Uterus (tissue), 3 donors: ENCODE measurements at regions not wholly inside any gene's neighbourhood (a gene's known extent, or its start where the extent isn't known, plus 50 kb on each side); places are given as distances from the start of the nearest gene placed in this dataset.
"Not testable (repeated sequence)": the region's sequence is repeated elsewhere in the genome, so short reads cannot be mapped to it uniquely, and the experiment has no call there.

Source experiments
- DNase-seq, 2 donors: peaks; one replicate each; pipeline ENCODE4 v3.0.0-alpha.2; 2019 to 2020
- H3K27ac ChIP-seq, 2 donors: fragments of 200-600 bp; sonication (generic); 1 replicate in 1 of 2; 2 replicates in 1 of 2; pipeline ENCODE4 v1.5.1; 2016 to 2018
- H3K27me3 ChIP-seq, 2 donors: fragments of 200-600 bp; sonication (generic); one replicate each; pipeline ENCODE4 v1.5.1; 2018 to 2019; ENCODE audit warnings: control low read depth in 1 of 2
- H3K36me3 ChIP-seq, 2 donors: fragments of 200-600 bp; sonication (generic); one replicate each; pipeline ENCODE4 v1.5.1; 2019; ENCODE audit warnings: control low read depth in 1 of 2
- H3K4me1 ChIP-seq, 2 donors: fragments of 200-600 bp; sonication (generic); one replicate each; pipeline ENCODE4 v1.5.1; 2018 to 2019; ENCODE audit warnings: control low read depth in 1 of 2
- H3K4me3 ChIP-seq, 2 donors: fragments of 200-600 bp; sonication (generic); 1 replicate in 1 of 2; 2 replicates in 1 of 2; pipeline ENCODE4 v1.5.1; 2018 to 2019; ENCODE audit warnings: mild to moderate bottlenecking in 1 of 2
- H3K9me3 ChIP-seq, 2 donors: fragments of 200-600 bp; sonication (generic); one replicate each; pipeline ENCODE4 v1.5.1; 2019; ENCODE audit warnings: control low read depth in 1 of 2
- POLR2A ChIP-seq, 2 donors: fragments of 450-650 bp; IDR thresholded peaks; one replicate each; pipeline ENCODE4 v1.6.1; 2016; ENCODE audit warnings: antibody characterized with exemption in 2 of 2, mild to moderate bottlenecking in 1 of 2, moderate library complexity in 1 of 2
- intact Hi-C: fragments of 100-400 bp; cut with DNase I; formaldehyde crosslinking; loops from one replicate; pipeline ENCODE4 v1.15.1; 2023; ENCODE audit warnings: low total_unique reads
- TF ChIP-seq, protein P1 (sequence below), 4 experiments: fragments of 200-600 bp in 2 of 4; fragments of 450-650 bp in 2 of 4; sonication (generic) in 2 of 4; IDR thresholded peaks; one replicate each; pipeline ENCODE4 v1.5.1; 2016 to 2019; ENCODE audit warnings: antibody characterized with exemption in 4 of 4, mild to moderate bottlenecking in 2 of 4, moderate library complexity in 1 of 4
- donor health status: DM: yes; HTN: yes; CAD: no.

DNA sequence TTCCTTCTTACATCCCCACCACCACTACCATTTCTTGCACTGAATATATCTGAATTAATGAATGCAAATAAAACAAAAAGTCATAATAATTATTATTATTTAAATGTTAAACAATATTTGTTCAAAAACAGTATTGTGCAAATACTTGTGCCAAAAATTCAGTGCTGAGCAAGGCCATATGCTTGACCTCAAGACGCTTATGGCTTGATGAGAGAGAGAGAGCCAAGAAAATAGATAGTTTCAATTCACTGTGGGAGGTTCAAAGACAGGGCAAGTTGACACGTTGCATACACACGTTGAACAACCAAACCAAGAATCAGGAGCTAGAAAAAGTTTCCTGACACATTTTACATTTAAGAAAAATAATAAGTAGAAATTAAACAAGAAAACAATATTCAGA, 1421.7 kb downstream of the KCNT2 start:
- no peak for DNase-seq
- no peaks in the 10 kb centered on the region for H3K36me3 ChIP-seq
- no peak overlapping the region for H3K27ac ChIP-seq
- H3K4me1 ChIP-seq: no peaks in the 10 kb centered on the region
- no peaks in the 10 kb centered on the region for H3K9me3 ChIP-seq
- no peak overlapping the region for H3K4me3 ChIP-seq
- no peaks in the 10 kb centered on the region for H3K27me3 ChIP-seq
- TF ChIP-seq, protein P1, sequence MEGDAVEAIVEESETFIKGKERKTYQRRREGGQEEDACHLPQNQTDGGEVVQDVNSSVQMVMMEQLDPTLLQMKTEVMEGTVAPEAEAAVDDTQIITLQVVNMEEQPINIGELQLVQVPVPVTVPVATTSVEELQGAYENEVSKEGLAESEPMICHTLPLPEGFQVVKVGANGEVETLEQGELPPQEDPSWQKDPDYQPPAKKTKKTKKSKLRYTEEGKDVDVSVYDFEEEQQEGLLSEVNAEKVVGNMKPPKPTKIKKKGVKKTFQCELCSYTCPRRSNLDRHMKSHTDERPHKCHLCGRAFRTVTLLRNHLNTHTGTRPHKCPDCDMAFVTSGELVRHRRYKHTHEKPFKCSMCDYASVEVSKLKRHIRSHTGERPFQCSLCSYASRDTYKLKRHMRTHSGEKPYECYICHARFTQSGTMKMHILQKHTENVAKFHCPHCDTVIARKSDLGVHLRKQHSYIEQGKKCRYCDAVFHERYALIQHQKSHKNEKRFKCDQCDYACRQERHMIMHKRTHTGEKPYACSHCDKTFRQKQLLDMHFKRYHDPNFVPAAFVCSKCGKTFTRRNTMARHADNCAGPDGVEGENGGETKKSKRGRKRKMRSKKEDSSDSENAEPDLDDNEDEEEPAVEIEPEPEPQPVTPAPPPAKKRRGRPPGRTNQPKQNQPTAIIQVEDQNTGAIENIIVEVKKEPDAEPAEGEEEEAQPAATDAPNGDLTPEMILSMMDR (IDR thresholded peaks at IDR 0.05): no peak
- TF ChIP-seq POLR2A (IDR thresholded peaks at IDR 0.05): no peak
- intact Hi-C loops: no loop called here

DNA sequence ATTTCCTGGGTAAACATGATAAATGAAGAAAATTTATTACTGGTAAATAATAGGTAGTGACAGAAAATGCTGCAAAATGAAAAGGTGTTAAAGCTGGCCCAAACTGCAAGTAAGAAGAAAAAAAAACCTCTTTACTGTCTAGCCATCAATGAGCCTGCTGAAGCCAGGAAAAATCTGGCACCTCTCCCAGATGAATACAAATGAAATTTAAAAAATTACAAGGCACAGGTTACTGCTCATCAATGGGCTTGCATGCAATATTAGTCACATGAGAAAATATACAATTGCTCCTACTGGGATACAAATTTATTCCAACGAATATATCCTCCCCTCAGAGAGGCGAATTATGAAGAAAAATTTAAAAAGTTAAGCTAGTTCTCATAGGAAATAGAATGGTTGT, 1422.5 kb downstream of the KCNT2 start:
- Histone ChIP-seq H3K27me3 (no peaks in the 10 kb centered on the region), H3K27ac (no peak overlapping the region), H3K4me3 (no peak overlapping the region), H3K4me1 (no peaks in the 10 kb centered on the region), H3K36me3 (no peaks in the 10 kb centered on the region), H3K9me3 (no peaks in the 10 kb centered on the region)
- no peak for DNase-seq
- intact Hi-C loops: no loop called here
- no peak for TF ChIP-seq POLR2A (IDR thresholded peaks at IDR 0.05)
- TF ChIP-seq, protein P1 (IDR thresholded peaks at IDR 0.05): no peak

GRCh38 chr1:195185321-195185720, 1422.9 kb downstream of the KCNT2 start:
- no peak for TF ChIP-seq POLR2A (IDR thresholded peaks at IDR 0.05)
- TF ChIP-seq, protein P1 (IDR thresholded peaks at IDR 0.05): no peak
- H3K9me3 ChIP-seq: no peaks in the 10 kb centered on the region
- no peaks in the 10 kb centered on the region for H3K36me3 ChIP-seq
- H3K4me1 ChIP-seq: no peaks in the 10 kb centered on the region
- H3K27me3 ChIP-seq: no peaks in the 10 kb centered on the region
- intact Hi-C loops: no loop called here
- no peak overlapping the region for H3K27ac ChIP-seq
- no peak for DNase-seq
- H3K4me3 ChIP-seq: no peak overlapping the region

DNA sequence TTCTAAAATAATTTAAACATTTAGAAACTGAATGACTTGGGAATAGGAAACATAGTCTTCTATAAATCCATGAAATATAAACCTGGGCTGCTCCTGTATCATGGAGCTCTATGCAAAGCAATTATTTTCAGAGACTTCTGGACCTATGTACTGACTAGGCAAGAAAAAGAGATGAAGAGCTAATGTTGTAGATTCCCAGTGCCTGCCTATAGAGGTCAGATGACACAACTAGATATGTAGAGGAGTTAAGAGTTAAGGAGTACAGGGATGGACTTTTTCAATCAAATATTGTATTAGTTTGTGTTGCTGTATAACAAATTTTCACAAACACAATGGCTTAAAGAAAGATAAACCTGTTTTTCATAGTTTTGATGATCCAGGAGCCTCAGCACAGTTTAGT, 1434.5 kb downstream of the KCNT2 start:
- no peak overlapping the region for H3K4me3 ChIP-seq
- H3K36me3 ChIP-seq: no peaks in the 10 kb centered on the region
- no peak overlapping the region for H3K27ac ChIP-seq
- intact Hi-C loops: no loop called here
- H3K27me3 ChIP-seq: no peaks in the 10 kb centered on the region
- H3K9me3 ChIP-seq: no peaks in the 10 kb centered on the region
- no peaks in the 10 kb centered on the region for H3K4me1 ChIP-seq
- TF ChIP-seq POLR2A (IDR thresholded peaks at IDR 0.05): no peak
- TF ChIP-seq, protein P1 (IDR thresholded peaks at IDR 0.05): no peak
- no peak for DNase-seq

- intact Hi-C loops, DNase-seq, H3K9me3 ChIP-seq, H3K4me1 ChIP-seq, H3K27ac ChIP-seq, H3K4me3 ChIP-seq, H3K27me3 ChIP-seq, H3K36me3 ChIP-seq: not testable (repeated sequence)
Measured at GRCh38 chr1:195159795-195160194, 1448.4 kb downstream of the KCNT2 start.

- no peaks in the 10 kb centered on the region for H3K36me3 ChIP-seq
- TF ChIP-seq, protein P1 (IDR thresholded peaks at IDR 0.05): no peak
- no peak for TF ChIP-seq POLR2A (IDR thresholded peaks at IDR 0.05)
- no peak for DNase-seq
- H3K27ac ChIP-seq: no peak overlapping the region
- no peaks in the 10 kb centered on the region for H3K9me3 ChIP-seq
- H3K27me3 ChIP-seq: no peaks in the 10 kb centered on the region
- intact Hi-C loops: no loop called here
- H3K4me1 ChIP-seq: no peaks in the 10 kb centered on the region
- no peak overlapping the region for H3K4me3 ChIP-seq
Measured at GRCh38 chr1:195158091-195158490, 1450.1 kb downstream of the KCNT2 start.
